SK-N-SH treated with all-trans-retinoic acid at 6 μM for 48 hours (cell line): ENCODE measurements at regions not wholly inside any gene's neighbourhood (a gene's known extent, or its start where the extent isn't known, plus 50 kb on each side); places are given as distances from the start of the nearest gene placed in this dataset.

ENCODE experiments used
- ATAC-seq: fragments of 200-7000 bp; cut with Tn5 transposase; 3 replicates; pipeline ENCODE4 v1.9.1; 2020; ENCODE audit warnings: mild to moderate bottlenecking, moderate library complexity
- ARNTL ChIP-seq: fragments of 450-650 bp; formaldehyde crosslinking; IDR thresholded peaks from 2 replicates; pipeline ENCODE4 v1.5.0; 2020; ENCODE audit warnings: low read depth, mild to moderate bottlenecking, moderate library complexity, borderline replicate concordance
- BACH2 ChIP-seq: fragments of 250-450 bp; sonication (Bioruptor Pico); IDR thresholded peaks from 2 replicates; pipeline ENCODE4 v1.9.0; 2021; ENCODE audit warnings: mild to moderate bottlenecking, borderline replicate concordance
- CSDC2 ChIP-seq: fragments of 250-450 bp; sonication (Bioruptor Pico); IDR thresholded peaks from 2 replicates; pipeline ENCODE4 v1.5.0; 2020; ENCODE audit warnings: mild to moderate bottlenecking, moderate library complexity
- ESRRG ChIP-seq: fragments of 250-450 bp; sonication (Bioruptor Pico); IDR thresholded peaks from 2 replicates; pipeline ENCODE4 v1.6.1; 2021; ENCODE audit warnings: mild to moderate bottlenecking
- GLIS3 ChIP-seq: fragments of 250-450 bp; sonication (Bioruptor Pico); IDR thresholded peaks from 2 replicates; pipeline ENCODE4 v1.5.0; 2020; ENCODE audit warnings: mild to moderate bottlenecking, moderate library complexity
- ISL1 ChIP-seq: fragments of 250-450 bp; sonication (Bioruptor Pico); IDR thresholded peaks from 2 replicates; pipeline ENCODE4 v2.1.2; 2022; ENCODE audit warnings: mild to moderate bottlenecking, moderate library complexity
- OSR1 ChIP-seq: fragments of 250-450 bp; sonication (Bioruptor Pico); IDR thresholded peaks from 2 replicates; pipeline ENCODE4 v1.8.0; 2022; ENCODE audit warnings: moderate library complexity, mild to moderate bottlenecking, inconsistent platforms
- PATZ1 ChIP-seq: fragments of 250-450 bp; sonication (Bioruptor Pico); IDR thresholded peaks from 2 replicates; pipeline ENCODE4 v1.8.0; 2020; ENCODE audit warnings: mild to moderate bottlenecking, moderate library complexity, borderline replicate concordance
- PPARA ChIP-seq: fragments of 250-450 bp; sonication (Bioruptor Pico); IDR thresholded peaks from 2 replicates; pipeline ENCODE4 v1.5.0; 2020; ENCODE audit warnings: mild to moderate bottlenecking, borderline replicate concordance
- RARB ChIP-seq: fragments of 250-450 bp; sonication (Bioruptor Pico); IDR thresholded peaks from 2 replicates; pipeline ENCODE4 v1.8.0; 2021; ENCODE audit warnings: mild to moderate bottlenecking, moderate library complexity
- SNAI2 ChIP-seq: fragments of 250-450 bp; sonication (Bioruptor Pico); IDR thresholded peaks from 2 replicates; pipeline ENCODE4 v1.5.0; 2020; ENCODE audit warnings: mild to moderate bottlenecking, moderate library complexity
- TOX ChIP-seq: fragments of 250-450 bp; sonication (Bioruptor Pico); IDR thresholded peaks from 2 replicates; pipeline ENCODE4 v1.8.0; 2021; ENCODE audit warnings: mild to moderate bottlenecking, moderate library complexity, borderline replicate concordance
- ZFP3 ChIP-seq: fragments of 250-450 bp; sonication (Bioruptor Pico); IDR thresholded peaks from 2 replicates; pipeline ENCODE4 v1.5.0; 2020; ENCODE audit warnings: mild to moderate bottlenecking, moderate library complexity
- ZFP30 ChIP-seq: fragments of 450-650 bp; formaldehyde crosslinking; IDR thresholded peaks from 2 replicates; pipeline ENCODE4 v1.5.0; 2022; ENCODE audit warnings: mild to moderate bottlenecking, moderate library complexity
- ZNF565 ChIP-seq: fragments of 450-650 bp; formaldehyde crosslinking; conservative IDR thresholded peaks from 2 replicates; pipeline ENCODE4 v1.5.0; 2020; ENCODE audit warnings: low read depth, mild to moderate bottlenecking, moderate library complexity
- ZNF70 ChIP-seq: fragments of 450-650 bp; formaldehyde crosslinking; IDR thresholded peaks from 2 replicates; pipeline ENCODE4 v1.5.0; 2020; ENCODE audit warnings: mild to moderate bottlenecking, moderate library complexity
- ZNF8 ChIP-seq: fragments of 450-650 bp; formaldehyde crosslinking; IDR thresholded peaks from 2 replicates; pipeline ENCODE4 v1.5.0; 2020; ENCODE audit warnings: mild to moderate bottlenecking, moderate library complexity
- TF ChIP-seq, protein P1 (sequence below): fragments of 250-450 bp; sonication (Bioruptor Pico); IDR thresholded peaks from 2 replicates; pipeline ENCODE4 v1.5.1; 2020; ENCODE audit warnings: low read depth, mild to moderate bottlenecking, moderate library complexity
- TF ChIP-seq, protein P2 (sequence below): fragments of 250-450 bp; sonication (Bioruptor Pico); IDR thresholded peaks from 2 replicates; pipeline ENCODE4 v1.5.0; 2020; ENCODE audit warnings: mild to moderate bottlenecking, moderate library complexity
- TF ChIP-seq, protein P3 (sequence below): fragments of 250-450 bp; sonication (Bioruptor Pico); IDR thresholded peaks from 2 replicates; pipeline ENCODE4 v1.5.1; 2021; ENCODE audit warnings: mild to moderate bottlenecking, moderate library complexity
- TF ChIP-seq, protein P4 (sequence below): fragments of 250-450 bp; sonication (Bioruptor Pico); IDR thresholded peaks from 2 replicates; pipeline ENCODE4 v1.8.0; 2021; ENCODE audit warnings: low read depth, mild to moderate bottlenecking, moderate library complexity, borderline replicate concordance

DNA sequence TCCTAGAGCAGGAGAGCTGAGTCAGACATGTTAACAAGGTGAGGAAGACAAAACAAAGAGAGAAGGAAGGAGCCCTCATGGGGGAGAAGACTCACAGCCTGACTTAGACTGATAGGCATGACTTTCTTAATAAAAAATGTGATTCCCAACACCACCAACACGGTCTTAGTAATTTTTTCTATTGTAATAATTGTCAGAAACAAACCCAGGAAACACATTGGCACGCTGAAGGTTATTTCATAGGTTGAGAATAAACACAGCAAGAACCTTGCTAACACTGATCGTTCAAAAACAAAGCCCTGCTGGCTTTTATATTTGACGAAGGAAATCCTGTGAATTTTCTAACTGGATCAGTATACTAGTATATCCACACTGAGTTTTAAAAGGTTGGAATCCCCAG lies 286.8 kb downstream of the HACE1 start:
- TF ChIP-seq ZNF565 = no peak
- no peak for TF ChIP-seq GLIS3
- no peak for TF ChIP-seq TOX
- TF ChIP-seq SNAI2 (CRISPR knock-in tag) = no peak
- TF ChIP-seq ZNF70 (CRISPR knock-in tag) = no peak
- TF ChIP-seq ESRRG = no peak
- no peak for TF ChIP-seq ARNTL (CRISPR knock-in tag)
- TF ChIP-seq, protein P1, sequence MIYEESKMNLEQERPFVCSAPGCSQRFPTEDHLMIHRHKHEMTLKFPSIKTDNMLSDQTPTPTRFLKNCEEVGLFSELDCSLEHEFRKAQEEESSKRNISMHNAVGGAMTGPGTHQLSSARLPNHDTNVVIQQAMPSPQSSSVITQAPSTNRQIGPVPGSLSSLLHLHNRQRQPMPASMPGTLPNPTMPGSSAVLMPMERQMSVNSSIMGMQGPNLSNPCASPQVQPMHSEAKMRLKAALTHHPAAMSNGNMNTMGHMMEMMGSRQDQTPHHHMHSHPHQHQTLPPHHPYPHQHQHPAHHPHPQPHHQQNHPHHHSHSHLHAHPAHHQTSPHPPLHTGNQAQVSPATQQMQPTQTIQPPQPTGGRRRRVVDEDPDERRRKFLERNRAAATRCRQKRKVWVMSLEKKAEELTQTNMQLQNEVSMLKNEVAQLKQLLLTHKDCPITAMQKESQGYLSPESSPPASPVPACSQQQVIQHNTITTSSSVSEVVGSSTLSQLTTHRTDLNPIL (CRISPR knock-in tag) = no peak
- TF ChIP-seq, protein P2, sequence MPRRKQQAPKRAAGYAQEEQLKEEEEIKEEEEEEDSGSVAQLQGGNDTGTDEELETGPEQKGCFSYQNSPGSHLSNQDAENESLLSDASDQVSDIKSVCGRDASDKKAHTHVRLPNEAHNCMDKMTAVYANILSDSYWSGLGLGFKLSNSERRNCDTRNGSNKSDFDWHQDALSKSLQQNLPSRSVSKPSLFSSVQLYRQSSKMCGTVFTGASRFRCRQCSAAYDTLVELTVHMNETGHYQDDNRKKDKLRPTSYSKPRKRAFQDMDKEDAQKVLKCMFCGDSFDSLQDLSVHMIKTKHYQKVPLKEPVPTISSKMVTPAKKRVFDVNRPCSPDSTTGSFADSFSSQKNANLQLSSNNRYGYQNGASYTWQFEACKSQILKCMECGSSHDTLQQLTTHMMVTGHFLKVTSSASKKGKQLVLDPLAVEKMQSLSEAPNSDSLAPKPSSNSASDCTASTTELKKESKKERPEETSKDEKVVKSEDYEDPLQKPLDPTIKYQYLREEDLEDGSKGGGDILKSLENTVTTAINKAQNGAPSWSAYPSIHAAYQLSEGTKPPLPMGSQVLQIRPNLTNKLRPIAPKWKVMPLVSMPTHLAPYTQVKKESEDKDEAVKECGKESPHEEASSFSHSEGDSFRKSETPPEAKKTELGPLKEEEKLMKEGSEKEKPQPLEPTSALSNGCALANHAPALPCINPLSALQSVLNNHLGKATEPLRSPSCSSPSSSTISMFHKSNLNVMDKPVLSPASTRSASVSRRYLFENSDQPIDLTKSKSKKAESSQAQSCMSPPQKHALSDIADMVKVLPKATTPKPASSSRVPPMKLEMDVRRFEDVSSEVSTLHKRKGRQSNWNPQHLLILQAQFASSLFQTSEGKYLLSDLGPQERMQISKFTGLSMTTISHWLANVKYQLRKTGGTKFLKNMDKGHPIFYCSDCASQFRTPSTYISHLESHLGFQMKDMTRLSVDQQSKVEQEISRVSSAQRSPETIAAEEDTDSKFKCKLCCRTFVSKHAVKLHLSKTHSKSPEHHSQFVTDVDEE (CRISPR knock-in tag) = no peak
- TF ChIP-seq, protein P3, sequence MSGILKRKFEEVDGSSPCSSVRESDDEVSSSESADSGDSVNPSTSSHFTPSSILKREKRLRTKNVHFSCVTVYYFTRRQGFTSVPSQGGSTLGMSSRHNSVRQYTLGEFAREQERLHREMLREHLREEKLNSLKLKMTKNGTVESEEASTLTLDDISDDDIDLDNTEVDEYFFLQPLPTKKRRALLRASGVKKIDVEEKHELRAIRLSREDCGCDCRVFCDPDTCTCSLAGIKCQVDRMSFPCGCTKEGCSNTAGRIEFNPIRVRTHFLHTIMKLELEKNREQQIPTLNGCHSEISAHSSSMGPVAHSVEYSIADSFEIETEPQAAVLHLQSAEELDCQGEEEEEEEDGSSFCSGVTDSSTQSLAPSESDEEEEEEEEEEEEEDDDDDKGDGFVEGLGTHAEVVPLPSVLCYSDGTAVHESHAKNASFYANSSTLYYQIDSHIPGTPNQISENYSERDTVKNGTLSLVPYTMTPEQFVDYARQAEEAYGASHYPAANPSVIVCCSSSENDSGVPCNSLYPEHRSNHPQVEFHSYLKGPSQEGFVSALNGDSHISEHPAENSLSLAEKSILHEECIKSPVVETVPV = no peak
- TF ChIP-seq OSR1 (CRISPR knock-in tag) = no peak
- TF ChIP-seq BACH2 = no peak
- no peak for TF ChIP-seq ZFP30 (CRISPR knock-in tag)
- TF ChIP-seq, protein P4, sequence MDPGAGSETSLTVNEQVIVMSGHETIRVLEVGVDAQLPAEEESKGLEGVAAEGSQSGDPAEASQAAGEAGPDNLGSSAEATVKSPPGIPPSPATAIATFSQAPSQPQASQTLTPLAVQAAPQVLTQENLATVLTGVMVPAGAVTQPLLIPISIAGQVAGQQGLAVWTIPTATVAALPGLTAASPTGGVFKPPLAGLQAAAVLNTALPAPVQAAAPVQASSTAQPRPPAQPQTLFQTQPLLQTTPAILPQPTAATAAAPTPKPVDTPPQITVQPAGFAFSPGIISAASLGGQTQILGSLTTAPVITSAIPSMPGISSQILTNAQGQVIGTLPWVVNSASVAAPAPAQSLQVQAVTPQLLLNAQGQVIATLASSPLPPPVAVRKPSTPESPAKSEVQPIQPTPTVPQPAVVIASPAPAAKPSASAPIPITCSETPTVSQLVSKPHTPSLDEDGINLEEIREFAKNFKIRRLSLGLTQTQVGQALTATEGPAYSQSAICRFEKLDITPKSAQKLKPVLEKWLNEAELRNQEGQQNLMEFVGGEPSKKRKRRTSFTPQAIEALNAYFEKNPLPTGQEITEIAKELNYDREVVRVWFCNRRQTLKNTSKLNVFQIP = no peak
- TF ChIP-seq CSDC2 (CRISPR knock-in tag) = no peak
- no peak for TF ChIP-seq ZFP3 (CRISPR knock-in tag)
- TF ChIP-seq ISL1 (CRISPR knock-in tag) = no peak
- TF ChIP-seq PATZ1 = no peak
- TF ChIP-seq ZNF8 (CRISPR knock-in tag) = no peak
- ATAC-seq = no peak

DNA sequence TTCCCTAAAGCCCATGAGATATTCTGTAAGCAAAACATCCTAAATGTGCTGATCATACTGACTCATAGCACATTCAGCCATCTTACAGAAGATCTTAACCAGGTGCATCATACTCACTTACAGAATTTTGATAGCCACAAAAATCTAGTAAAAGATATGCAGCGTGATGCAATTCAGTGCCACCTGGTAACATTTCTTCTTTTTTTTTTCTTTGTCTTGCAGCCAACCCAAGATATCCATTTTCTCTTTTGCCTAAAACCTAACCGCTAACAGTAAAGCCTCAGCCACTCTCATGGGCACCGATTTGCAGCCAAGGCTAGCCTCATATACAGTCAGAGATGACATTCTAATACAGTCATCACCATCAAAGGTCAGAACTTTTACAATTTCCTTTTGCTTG lies 293.3 kb downstream of the HACE1 start:
- TF ChIP-seq OSR1 (CRISPR knock-in tag) (no peak), PPARA (CRISPR knock-in tag) (no peak), GLIS3 (no peak), RARB (CRISPR knock-in tag) (no peak), SNAI2 (CRISPR knock-in tag) (no peak), ZNF565 (no peak), ZNF70 (CRISPR knock-in tag) (no peak)
- TF ChIP-seq, protein P3 = no peak
- TF ChIP-seq, protein P2 (CRISPR knock-in tag) = no peak
- TF ChIP-seq, all 23 proteins: peak for 0
- no peak for ATAC-seq
